IMR-90 (cell line): ENCODE measurements at regions not wholly inside any gene's neighbourhood (a gene's known extent, or its start where the extent isn't known, plus 50 kb on each side); places are given as distances from the start of the nearest gene placed in this dataset.

Experiments used
- BHLHE40 ChIP-seq: fragments of 150-350 bp; IDR thresholded peaks from 2 replicates; pipeline ENCODE4 v1.6.1; 2016; ENCODE audit warnings: mild to moderate bottlenecking, low read depth, low read length
- CEBPB ChIP-seq: IDR thresholded peaks from 2 replicates; pipeline ENCODE4 v1.6.1; 2012; ENCODE audit warnings: low read depth, low read length, improper control_type of control experiment
- CTCF ChIP-seq: conservative IDR thresholded peaks from 2 replicates; pipeline ENCODE4 v1.5.1; 2012; ENCODE audit warnings: mild to moderate bottlenecking, low read depth, low read length, improper control_type of control experiment
- POLR2A ChIP-seq: IDR thresholded peaks from 2 replicates; pipeline ENCODE4 v1.6.1; 2012; ENCODE audit warnings: mild to moderate bottlenecking, low read depth, low read length

- TF ChIP-seq POLR2A (no peak), CEBPB (peak; percentile 63), BHLHE40 (no peak), CTCF (no peak)
Observed at GRCh38 chr12:80044694-80045046, 54.7 kb upstream of the OTOGL start.
